Nephron progenitor cell (in vitro differentiated cells): ENCODE measurements at regions not wholly inside any gene's neighbourhood (a gene's known extent, or its start where the extent isn't known, plus 50 kb on each side); places are given as distances from the start of the nearest gene placed in this dataset.

ENCODE experiments used
- DNase-seq: peaks from one replicate; pipeline ENCODE4 v3.0.0; 2021
- H3K27ac Mint-ChIP-seq: 2 replicates; pipeline ENCODE4 v1.8.0; 2021; ENCODE audit warnings: mild to moderate bottlenecking, moderate library complexity, mixed read lengths
- H3K27me3 Mint-ChIP-seq: 2 replicates; pipeline ENCODE4 v1.8.0; 2021; ENCODE audit warnings: mild to moderate bottlenecking, low read depth, mixed read lengths; ENCODE audit not compliant: poor library complexity
- H3K36me3 Mint-ChIP-seq: 2 replicates; pipeline ENCODE4 v1.8.0; 2021; ENCODE audit warnings: low read depth, mixed read lengths
- H3K4me1 Mint-ChIP-seq: 2 replicates; pipeline ENCODE4 v1.8.0; 2021; ENCODE audit warnings: mixed read lengths
- H3K4me3 Mint-ChIP-seq: 2 replicates; pipeline ENCODE4 v1.8.0; 2021; ENCODE audit warnings: mild to moderate bottlenecking, moderate library complexity, mixed read lengths
- H3K9me3 Mint-ChIP-seq: 2 replicates; pipeline ENCODE4 v1.8.0; 2021; ENCODE audit warnings: mild to moderate bottlenecking, moderate library complexity, mixed read lengths
- CTCF ChIP-seq: fragments of 200-600 bp; sonication (generic); IDR thresholded peaks from 2 replicates; pipeline ENCODE4 v1.5.0; 2021; ENCODE audit warnings: antibody characterized with exemption

GRCh38 chr11:113626736-113627135 is 79.4 kb downstream of the TMPRSS5 start:
- H3K27me3 Mint-ChIP-seq = peaks cover 53% of the 10 kb centered on the region
- no peaks in the 10 kb centered on the region for H3K36me3 Mint-ChIP-seq
- H3K4me3 Mint-ChIP-seq = no peak overlapping the region
- peaks cover 11% of the 10 kb centered on the region for H3K4me1 Mint-ChIP-seq
- TF ChIP-seq CTCF = no peak
- no peak for DNase-seq
- H3K27ac Mint-ChIP-seq = no peak overlapping the region
- no peaks in the 10 kb centered on the region for H3K9me3 Mint-ChIP-seq

- no peak overlapping the region for H3K27ac Mint-ChIP-seq
- peaks cover 6% of the 10 kb centered on the region for H3K4me1 Mint-ChIP-seq
- H3K36me3 Mint-ChIP-seq = peaks cover 7% of the 10 kb centered on the region
- DNase-seq = no peak
- no peak overlapping the region for H3K4me3 Mint-ChIP-seq
- peaks cover 28% of the 10 kb centered on the region for H3K27me3 Mint-ChIP-seq
- H3K9me3 Mint-ChIP-seq = peaks cover 21% of the 10 kb centered on the region
- TF ChIP-seq CTCF = no peak
Observed at GRCh38 chr11:113623114-113623513, 83.0 kb downstream of the TMPRSS5 start.

GRCh38 chr11:113618360-113618759 is 87.7 kb downstream of the TMPRSS5 start:
- Mint-ChIP-seq H3K27me3 (no peaks in the 10 kb centered on the region), H3K4me3 (no peak overlapping the region), H3K27ac (no peak overlapping the region)

DNA sequence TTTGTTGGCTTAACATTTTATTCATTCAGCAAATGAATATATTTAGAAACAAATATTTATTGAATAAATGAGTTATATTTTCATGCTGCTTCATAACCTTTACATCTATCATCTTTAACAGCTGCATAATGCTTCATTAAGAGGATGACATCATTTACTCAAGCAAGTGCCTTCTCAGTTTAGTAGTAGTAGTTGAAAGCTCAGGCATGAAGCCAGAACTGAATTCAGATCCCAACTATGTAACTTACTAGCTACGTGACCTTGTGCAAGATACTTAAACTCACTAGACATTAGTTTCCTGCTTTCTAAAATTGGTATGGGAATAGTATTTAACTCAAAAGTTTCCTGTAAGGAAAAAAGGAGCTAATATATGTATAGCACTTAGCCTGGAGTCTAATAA is 90.3 kb downstream of the TMPRSS5 start:
- H3K27me3 Mint-ChIP-seq = no peaks in the 10 kb centered on the region
- H3K4me1 Mint-ChIP-seq = no peaks in the 10 kb centered on the region
- peaks cover 21% of the 10 kb centered on the region for H3K9me3 Mint-ChIP-seq
- H3K36me3 Mint-ChIP-seq = peaks cover 7% of the 10 kb centered on the region
- DNase-seq = no peak
- no peak overlapping the region for H3K4me3 Mint-ChIP-seq
- TF ChIP-seq CTCF = no peak
- no peak overlapping the region for H3K27ac Mint-ChIP-seq

More at GRCh38 chr11:113618360-113618759, 87.7 kb downstream of the TMPRSS5 start:
- DNase-seq = no peak
- Mint-ChIP-seq H3K9me3 (peaks cover 21% of the 10 kb centered on the region), H3K36me3 (peaks cover 7% of the 10 kb centered on the region), H3K4me1 (no peaks in the 10 kb centered on the region)
- no peak for TF ChIP-seq CTCF

DNA sequence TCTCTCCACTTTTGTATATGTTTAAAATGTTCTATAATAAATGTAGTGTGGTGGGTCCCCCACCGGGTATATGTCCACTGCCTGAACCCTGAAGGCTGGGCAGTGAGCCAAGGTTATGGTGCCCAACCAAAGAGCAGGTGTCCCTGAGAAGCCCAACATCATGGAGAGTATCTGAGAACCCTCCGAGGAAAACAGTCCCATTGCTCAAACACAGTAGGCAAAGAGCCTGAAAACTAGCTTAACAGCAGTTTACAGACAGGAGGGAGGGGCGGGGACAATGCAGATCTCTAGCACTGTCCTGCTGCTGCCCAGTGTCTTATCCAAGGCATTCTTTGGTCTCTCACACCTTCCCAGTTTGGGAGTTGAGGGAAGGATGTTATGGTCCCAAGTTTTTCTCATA is 91.0 kb downstream of the TMPRSS5 start:
- H3K27ac Mint-ChIP-seq = no peak overlapping the region
- no peak for TF ChIP-seq CTCF
- H3K4me1 Mint-ChIP-seq = no peaks in the 10 kb centered on the region
- peaks cover 16% of the 10 kb centered on the region for H3K9me3 Mint-ChIP-seq
- H3K4me3 Mint-ChIP-seq = no peak overlapping the region
- H3K27me3 Mint-ChIP-seq = no peaks in the 10 kb centered on the region
- peaks cover 7% of the 10 kb centered on the region for H3K36me3 Mint-ChIP-seq
- DNase-seq = no peak

DNA sequence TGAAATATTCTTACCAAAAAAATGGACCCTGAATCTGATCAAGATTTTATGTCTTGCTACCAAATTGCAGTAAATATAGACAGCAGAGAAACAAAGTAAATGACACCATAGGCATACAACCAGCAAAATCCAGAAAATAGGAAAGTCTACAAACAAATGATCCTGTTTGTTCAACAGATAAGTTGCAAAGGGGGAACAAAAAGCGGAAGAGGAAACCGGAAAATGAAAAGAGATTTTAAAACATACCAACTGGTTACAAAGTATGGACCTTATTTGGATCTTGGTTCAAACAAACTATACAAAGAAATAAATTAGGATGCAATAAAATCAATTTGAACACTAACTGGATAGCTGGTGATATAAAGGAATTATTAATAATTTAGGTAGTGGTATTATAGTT is 92.0 kb downstream of the TMPRSS5 start:
- H3K36me3 Mint-ChIP-seq = peaks cover 1% of the 10 kb centered on the region
- TF ChIP-seq CTCF = no peak
- no peaks in the 10 kb centered on the region for H3K4me1 Mint-ChIP-seq
- no peak for DNase-seq
- peaks cover 6% of the 10 kb centered on the region for H3K9me3 Mint-ChIP-seq
- no peaks in the 10 kb centered on the region for H3K27me3 Mint-ChIP-seq
- H3K4me3 Mint-ChIP-seq = no peak overlapping the region
- no peak overlapping the region for H3K27ac Mint-ChIP-seq
